HepG2 (cell line): ENCODE measurements at regions not wholly inside any gene's neighbourhood (a gene's known extent, or its start where the extent isn't known, plus 50 kb on each side); places are given as distances from the start of the nearest gene placed in this dataset.

Experiments used
- ATAC-seq: fragments of 200-7000 bp; cut with Tn5 transposase; 3 replicates; pipeline ENCODE4 v1.9.1; 2020; ENCODE audit warnings: mild to moderate bottlenecking, moderate library complexity
- BruUV-seq: library from RNA; stranded (reverse); fragments of 400-500 nt; replicated peaks from 2 replicates; lab custom pipeline; 2021; lab: Mats Ljungman, UMichigan
- CTCF ChIA-PET: fragments of 300-600 bp; formaldehyde crosslinking; extraction: SDS; loops from one replicate; lab custom pipeline; 2021; ENCODE audit warnings: low total read pairs, inconsistent platforms, low intra/inter-chr PET ratio; lab: Yijun Ruan, JAX
- POLR2A ChIA-PET: fragments of 350-600 bp; sonication (Branson Sonifier 250); formaldehyde crosslinking; loops from one replicate; lab custom pipeline; 2020; ENCODE audit warnings: antibody characterized with exemption, inconsistent platforms; lab: Yijun Ruan, JAX
- DNase-seq: peaks from one replicate; pipeline ENCODE4 v3.0.0-alpha.2; 2015; ENCODE audit warnings: low spot score
- FAIRE-seq: peaks from 3 replicates; lab custom pipeline; 2011; peaks lifted over from hg19 to GRCh38; lab: Jason Lieb, UNC
- H2AFZ ChIP-seq: one replicate; pipeline ENCODE4 v1.6.1; 2011; ENCODE audit warnings: low read length, inconsistent platforms
- H3K27ac ChIP-seq: fragments of 300-600 bp; 3 replicates; pipeline ENCODE4 v1.8.0; 2011; ENCODE audit warnings: mixed run types, mild to moderate bottlenecking, mixed read lengths, low read length, inconsistent platforms; ENCODE audit not compliant: insufficient read depth; ENCODE audit errors: extremely low read length
- H3K27me3 ChIP-seq, 2 experiments: fragments of 200-600 bp in 1 of 2; 2 replicates in 1 of 2; 3 replicates in 1 of 2; pipeline versions ENCODE4 v1.6.0 to v1.8.0; 2011; ENCODE audit warnings: low read length in 2 of 2, mild to moderate bottlenecking in 2 of 2, moderate library complexity in 2 of 2, inconsistent platforms in 1 of 2; ENCODE audit not compliant: insufficient read depth in 2 of 2, control insufficient read depth in 1 of 2
- H3K36me3 ChIP-seq, 2 experiments: fragments of 200-600 bp in 1 of 2; replicated peaks in 1 of 2; 2 replicates in 1 of 2; 3 replicates in 1 of 2; pipeline versions ENCODE4 v1.5.1 to v1.8.0; 2011; ENCODE audit warnings: low read length in 2 of 2, inconsistent platforms in 1 of 2; ENCODE audit not compliant: insufficient read depth in 2 of 2, control insufficient read depth in 1 of 2
- H3K4me1 ChIP-seq: 2 replicates; pipeline ENCODE4 v1.5.1; 2012; ENCODE audit warnings: low read length, inconsistent platforms; ENCODE audit not compliant: insufficient read depth
- H3K4me2 ChIP-seq: 2 replicates; pipeline ENCODE4 v1.6.0; 2011; ENCODE audit warnings: low read depth, low read length, inconsistent platforms
- H3K4me3 ChIP-seq, 3 experiments: fragments of 200-600 bp in 1 of 3; sonication (generic), shearing (Covaris generic) in 1 of 3; replicated peaks in 1 of 3; 2 replicates each; pipeline ENCODE4 v1.5.1; 2011 to 2016; ENCODE audit warnings: low read length in 3 of 3, inconsistent platforms in 2 of 3, low read depth in 2 of 3, mild to moderate bottlenecking in 2 of 3, control low read depth in 1 of 3, mixed read lengths in 1 of 3; ENCODE audit not compliant: insufficient read depth in 1 of 3
- H3K79me2 ChIP-seq: one replicate; pipeline ENCODE4 v1.6.1; 2011; ENCODE audit warnings: low read length, inconsistent platforms; ENCODE audit not compliant: insufficient read depth
- H3K9ac ChIP-seq: 2 replicates; pipeline ENCODE4 v1.6.0; 2011; ENCODE audit warnings: mild to moderate bottlenecking, low read depth, low read length, inconsistent platforms; ENCODE audit not compliant: insufficient read depth
- H3K9me3 ChIP-seq: 2 replicates; pipeline ENCODE4 v1.5.1; 2012; ENCODE audit warnings: mild to moderate bottlenecking, low read length
- H4K20me1 ChIP-seq: 2 replicates; pipeline ENCODE4 v1.6.0; 2011; ENCODE audit warnings: inconsistent platforms, mild to moderate bottlenecking, low read length, moderate library complexity; ENCODE audit not compliant: insufficient read depth
- CENPT ChIP-seq: sonication (generic); formaldehyde crosslinking; IDR thresholded peaks from 2 replicates; pipeline ENCODE4 v1.8.0; 2022; ENCODE audit warnings: low read depth, mild to moderate bottlenecking, moderate library complexity, missing genetic modification reagents
- NAIF1 ChIP-seq: sonication (generic); formaldehyde crosslinking; IDR thresholded peaks from 2 replicates; pipeline ENCODE4 v1.5.0; 2020; ENCODE audit warnings: mild to moderate bottlenecking, missing genetic modification reagents, borderline replicate concordance
- NFATC3 ChIP-seq: sonication (generic); formaldehyde crosslinking; IDR thresholded peaks from 2 replicates; pipeline ENCODE4 v1.5.1; 2020; ENCODE audit warnings: mild to moderate bottlenecking, missing genetic modification reagents
- PAF1 ChIP-seq: IDR thresholded peaks from 2 replicates; pipeline ENCODE4 v1.6.1; 2016; ENCODE audit warnings: missing genetic modification reagents, missing compliant biosample characterization
- RFX5 ChIP-seq: IDR thresholded peaks from 2 replicates; pipeline ENCODE4 v1.6.1; 2011; ENCODE audit warnings: low read depth, low read length, improper control_type of control experiment
- SRY ChIP-seq: sonication (generic); formaldehyde crosslinking; IDR thresholded peaks from 2 replicates; pipeline ENCODE4 v1.8.0; 2022; ENCODE audit warnings: mild to moderate bottlenecking, missing genetic modification reagents
- TRIM24 ChIP-seq: sonication (generic); formaldehyde crosslinking; IDR thresholded peaks from 2 replicates; pipeline ENCODE4 v1.8.0; 2022; ENCODE audit warnings: mild to moderate bottlenecking, missing genetic modification reagents
- ZFP36L1 ChIP-seq: sonication (generic); formaldehyde crosslinking; IDR thresholded peaks from 2 replicates; pipeline ENCODE4 v1.8.0; 2022; ENCODE audit warnings: mild to moderate bottlenecking, missing genetic modification reagents, moderate library complexity
- ZNF33B ChIP-seq: sonication (generic); formaldehyde crosslinking; IDR thresholded peaks from 2 replicates; pipeline ENCODE4 v1.5.1; 2020; ENCODE audit warnings: mild to moderate bottlenecking, missing genetic modification reagents
- ZNF570 ChIP-seq: sonication (generic); formaldehyde crosslinking; IDR thresholded peaks from 2 replicates; pipeline ENCODE4 v1.4.0; 2020; ENCODE audit warnings: mild to moderate bottlenecking, missing genetic modification reagents, borderline replicate concordance
- ZNF598 ChIP-seq: sonication (generic); formaldehyde crosslinking; IDR thresholded peaks from 2 replicates; pipeline ENCODE4 v1.5.1; 2020; ENCODE audit warnings: mild to moderate bottlenecking, missing genetic modification reagents, borderline replicate concordance
- ZNF772 ChIP-seq: sonication (generic); formaldehyde crosslinking; IDR thresholded peaks from 2 replicates; pipeline ENCODE4 v1.5.0; 2020; ENCODE audit warnings: mild to moderate bottlenecking, missing genetic modification reagents
- ZSCAN12 ChIP-seq: sonication (generic); formaldehyde crosslinking; IDR thresholded peaks from 2 replicates; pipeline ENCODE4 v1.9.0; 2021; ENCODE audit warnings: mild to moderate bottlenecking, missing genetic modification reagents
- WGBS: methylation state at CpG from one replicate; pipeline ENCODE4 v1.1.6; 2017; ENCODE audit warnings: low lambda C conversion rate; 5-methylcytosine and 5-hydroxymethylcytosine counted together
- in situ Hi-C: cut with HindIII; loops from 2 replicates; pipeline ENCODE4 v1.10.0; 2017; ENCODE audit warnings: low pct_unique_long_range_greater_than_20kb; ENCODE audit not compliant: extremely low pct_ligation_motif_present
- intact Hi-C: fragments of 100-400 bp; cut with micrococcal nuclease; formaldehyde crosslinking; loops from one replicate; pipeline ENCODE4 v1.10.0; 2022; ENCODE audit not compliant: unreplicated experiment
- TF ChIP-seq, protein P1 (sequence below): sonication (generic); formaldehyde crosslinking; IDR thresholded peaks from 2 replicates; pipeline ENCODE4 v1.5.0; 2020; ENCODE audit warnings: missing genetic modification reagents
- TF ChIP-seq, protein P2 (sequence below): sonication (generic); formaldehyde crosslinking; IDR thresholded peaks from 2 replicates; pipeline ENCODE4 v1.5.0; 2020; ENCODE audit warnings: mild to moderate bottlenecking, missing genetic modification reagents, borderline replicate concordance
- TF ChIP-seq, protein P3 (sequence below): sonication (generic); formaldehyde crosslinking; IDR thresholded peaks from 2 replicates; pipeline ENCODE4 v1.5.1; 2020; ENCODE audit warnings: mild to moderate bottlenecking, missing genetic modification reagents

DNA sequence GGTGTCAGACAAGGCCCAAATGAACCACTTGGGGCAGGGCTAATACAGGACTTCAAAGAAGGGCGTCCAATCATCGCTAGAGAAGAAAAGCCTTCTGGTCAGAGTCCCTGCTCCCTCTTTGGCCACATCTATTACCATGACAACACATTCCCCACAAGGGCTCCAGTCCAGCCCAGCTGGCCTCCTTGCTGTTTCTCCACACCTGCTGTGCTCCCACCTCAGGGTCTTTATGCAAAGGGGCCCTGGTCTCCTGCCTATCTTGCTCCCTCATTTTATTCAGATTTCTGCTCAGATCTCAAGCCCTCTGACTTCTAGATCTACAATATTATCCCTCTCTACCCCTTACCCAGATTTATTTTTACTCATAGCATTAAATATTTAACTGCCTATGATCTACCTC lies 58.0 kb upstream of the KIRREL3 start:
- H3K9me3 ChIP-seq: no peaks in the 10 kb centered on the region
- no peak overlapping the region for H2AFZ ChIP-seq
- H3K4me2 ChIP-seq: no peak overlapping the region
- H3K4me3 ChIP-seq: no peak overlapping the region
- no peak overlapping the region for H3K27ac ChIP-seq
- DNase-seq (no peak), ATAC-seq (no peak), FAIRE-seq (no peak)
- 68% methylated on average over 2 of the region's 2 CpGs for WGBS
- no peaks in the 10 kb centered on the region for H3K4me1 ChIP-seq
- H3K79me2 ChIP-seq: no peaks in the 10 kb centered on the region
- CTCF ChIA-PET: no interaction called here
- POLR2A ChIA-PET: no interaction called here
- no peak overlapping the region for H3K9ac ChIP-seq
- H4K20me1 ChIP-seq: no peaks in the 10 kb centered on the region
- peaks cover 0 to 9% of the 10 kb centered on the region in 2 experiments; a peak in 1 of 5 replicates for H3K27me3 ChIP-seq
- in situ Hi-C loops: no loop called here
- no peaks in the 10 kb centered on the region for H3K36me3 ChIP-seq
- intact Hi-C loops: no loop called here
- TF ChIP-seq PAF1 (CRISPR knock-in tag): no peak
- no peak for TF ChIP-seq NAIF1 (CRISPR knock-in tag)
- TF ChIP-seq ZNF570 (CRISPR knock-in tag): no peak
- TF ChIP-seq CENPT (CRISPR knock-in tag): no peak
- no peak for TF ChIP-seq SRY
- TF ChIP-seq ZNF598 (CRISPR knock-in tag): no peak
- no peak for TF ChIP-seq ZNF33B
- TF ChIP-seq ZFP36L1: no peak
- TF ChIP-seq, protein P1, sequence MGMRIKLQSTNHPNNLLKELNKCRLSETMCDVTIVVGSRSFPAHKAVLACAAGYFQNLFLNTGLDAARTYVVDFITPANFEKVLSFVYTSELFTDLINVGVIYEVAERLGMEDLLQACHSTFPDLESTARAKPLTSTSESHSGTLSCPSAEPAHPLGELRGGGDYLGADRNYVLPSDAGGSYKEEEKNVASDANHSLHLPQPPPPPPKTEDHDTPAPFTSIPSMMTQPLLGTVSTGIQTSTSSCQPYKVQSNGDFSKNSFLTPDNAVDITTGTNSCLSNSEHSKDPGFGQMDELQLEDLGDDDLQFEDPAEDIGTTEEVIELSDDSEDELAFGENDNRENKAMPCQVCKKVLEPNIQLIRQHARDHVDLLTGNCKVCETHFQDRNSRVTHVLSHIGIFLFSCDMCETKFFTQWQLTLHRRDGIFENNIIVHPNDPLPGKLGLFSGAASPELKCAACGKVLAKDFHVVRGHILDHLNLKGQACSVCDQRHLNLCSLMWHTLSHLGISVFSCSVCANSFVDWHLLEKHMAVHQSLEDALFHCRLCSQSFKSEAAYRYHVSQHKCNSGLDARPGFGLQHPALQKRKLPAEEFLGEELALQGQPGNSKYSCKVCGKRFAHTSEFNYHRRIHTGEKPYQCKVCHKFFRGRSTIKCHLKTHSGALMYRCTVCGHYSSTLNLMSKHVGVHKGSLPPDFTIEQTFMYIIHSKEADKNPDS (CRISPR knock-in tag): no peak
- TF ChIP-seq, protein P2, sequence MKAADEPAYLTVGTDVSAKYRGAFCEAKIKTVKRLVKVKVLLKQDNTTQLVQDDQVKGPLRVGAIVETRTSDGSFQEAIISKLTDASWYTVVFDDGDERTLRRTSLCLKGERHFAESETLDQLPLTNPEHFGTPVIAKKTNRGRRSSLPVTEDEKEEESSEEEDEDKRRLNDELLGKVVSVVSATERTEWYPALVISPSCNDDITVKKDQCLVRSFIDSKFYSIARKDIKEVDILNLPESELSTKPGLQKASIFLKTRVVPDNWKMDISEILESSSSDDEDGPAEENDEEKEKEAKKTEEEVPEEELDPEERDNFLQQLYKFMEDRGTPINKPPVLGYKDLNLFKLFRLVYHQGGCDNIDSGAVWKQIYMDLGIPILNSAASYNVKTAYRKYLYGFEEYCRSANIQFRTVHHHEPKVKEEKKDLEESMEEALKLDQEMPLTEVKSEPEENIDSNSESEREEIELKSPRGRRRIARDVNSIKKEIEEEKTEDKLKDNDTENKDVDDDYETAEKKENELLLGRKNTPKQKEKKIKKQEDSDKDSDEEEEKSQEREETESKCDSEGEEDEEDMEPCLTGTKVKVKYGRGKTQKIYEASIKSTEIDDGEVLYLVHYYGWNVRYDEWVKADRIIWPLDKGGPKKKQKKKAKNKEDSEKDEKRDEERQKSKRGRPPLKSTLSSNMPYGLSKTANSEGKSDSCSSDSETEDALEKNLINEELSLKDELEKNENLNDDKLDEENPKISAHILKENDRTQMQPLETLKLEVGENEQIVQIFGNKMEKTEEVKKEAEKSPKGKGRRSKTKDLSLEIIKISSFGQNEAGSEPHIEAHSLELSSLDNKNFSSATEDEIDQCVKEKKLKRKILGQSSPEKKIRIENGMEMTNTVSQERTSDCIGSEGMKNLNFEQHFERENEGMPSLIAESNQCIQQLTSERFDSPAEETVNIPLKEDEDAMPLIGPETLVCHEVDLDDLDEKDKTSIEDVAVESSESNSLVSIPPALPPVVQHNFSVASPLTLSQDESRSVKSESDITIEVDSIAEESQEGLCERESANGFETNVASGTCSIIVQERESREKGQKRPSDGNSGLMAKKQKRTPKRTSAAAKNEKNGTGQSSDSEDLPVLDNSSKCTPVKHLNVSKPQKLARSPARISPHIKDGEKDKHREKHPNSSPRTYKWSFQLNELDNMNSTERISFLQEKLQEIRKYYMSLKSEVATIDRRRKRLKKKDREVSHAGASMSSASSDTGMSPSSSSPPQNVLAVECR (CRISPR knock-in tag): no peak
- TF ChIP-seq RFX5: no peak
- no peak for TF ChIP-seq NFATC3 (CRISPR knock-in tag)
- TF ChIP-seq, protein P3, sequence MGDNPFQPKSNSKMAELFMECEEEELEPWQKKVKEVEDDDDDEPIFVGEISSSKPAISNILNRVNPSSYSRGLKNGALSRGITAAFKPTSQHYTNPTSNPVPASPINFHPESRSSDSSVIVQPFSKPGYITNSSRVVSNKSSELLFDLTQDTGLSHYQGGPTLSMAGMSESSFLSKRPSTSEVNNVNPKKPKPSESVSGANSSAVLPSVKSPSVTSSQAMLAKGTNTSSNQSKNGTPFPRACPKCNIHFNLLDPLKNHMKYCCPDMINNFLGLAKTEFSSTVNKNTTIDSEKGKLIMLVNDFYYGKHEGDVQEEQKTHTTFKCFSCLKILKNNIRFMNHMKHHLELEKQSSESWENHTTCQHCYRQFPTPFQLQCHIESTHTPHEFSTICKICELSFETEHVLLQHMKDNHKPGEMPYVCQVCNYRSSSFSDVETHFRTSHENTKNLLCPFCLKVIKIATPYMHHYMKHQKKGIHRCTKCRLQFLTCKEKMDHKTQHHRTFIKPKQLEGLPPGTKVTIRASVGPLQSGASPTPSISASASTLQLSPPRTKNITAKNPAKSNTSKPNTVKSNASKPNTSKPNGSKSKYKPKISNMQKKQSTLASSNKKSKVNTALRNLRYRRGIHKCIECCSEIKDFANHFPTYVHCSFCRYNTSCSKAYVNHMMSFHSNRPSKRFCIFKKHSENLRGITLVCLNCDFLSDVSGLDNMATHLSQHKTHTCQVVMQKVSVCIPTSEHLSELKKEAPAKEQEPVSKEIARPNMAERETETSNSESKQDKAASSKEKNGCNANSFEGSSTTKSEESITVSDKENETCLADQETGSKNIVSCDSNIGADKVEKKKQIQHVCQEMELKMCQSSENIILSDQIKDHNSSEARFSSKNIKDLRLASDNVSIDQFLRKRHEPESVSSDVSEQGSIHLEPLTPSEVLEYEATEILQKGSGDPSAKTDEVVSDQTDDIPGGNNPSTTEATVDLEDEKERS (CRISPR knock-in tag): no peak
- TF ChIP-seq ZSCAN12 (CRISPR knock-in tag): no peak
- TF ChIP-seq ZNF772: no peak
- no peak for TF ChIP-seq TRIM24 (CRISPR knock-in tag)
- BruUV-seq: no TSS peak
